ENCODE measurements at regions not wholly inside any gene's neighbourhood (a gene's known extent, or its start where the extent isn't known, plus 50 kb on each side); places are given as distances from the start of the nearest gene placed in this dataset.

DNA sequence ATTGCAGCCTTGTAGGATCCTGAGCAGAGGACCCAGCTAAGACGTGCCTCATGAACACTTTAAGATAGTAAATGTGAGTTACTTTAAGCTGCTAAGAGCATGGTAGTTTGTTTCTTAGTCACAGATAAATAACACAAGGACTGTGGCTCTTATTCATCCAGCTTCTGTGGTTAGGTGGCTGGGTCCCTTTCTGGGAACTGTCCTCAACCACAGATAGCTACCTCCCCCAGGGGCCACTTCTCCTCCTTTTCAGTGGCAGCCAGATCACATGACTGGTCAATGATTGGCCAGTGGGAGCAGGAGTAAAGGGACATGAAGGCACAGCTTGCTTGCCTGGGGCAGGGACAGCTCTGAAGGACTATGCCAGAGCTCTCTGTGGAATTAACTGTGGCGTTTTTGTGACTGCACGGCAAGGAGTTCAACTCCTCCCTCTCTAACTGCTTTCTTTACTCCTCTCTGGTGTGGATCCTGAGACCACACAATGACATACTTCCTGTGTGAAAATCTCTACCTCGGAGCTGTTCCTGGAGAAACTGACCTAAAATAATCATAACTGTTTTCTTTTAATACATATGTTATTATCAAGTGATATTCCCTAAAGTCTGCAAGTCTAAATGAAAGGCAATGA lies 76.5 kb downstream of the NRN1 start:
- Histone ChIP-seq H3K9me3 (replicated peaks) (peaks cover 29% of the 10 kb centered on the region), H3K36me3 (no peaks in the 10 kb centered on the region), H3K4me3 (no peak overlapping the region), H3K4me1 (no peaks in the 10 kb centered on the region), H3K27ac (replicated peaks) (no peak overlapping the region), H3K27me3 (ENCODE audit: low read depth) (peaks cover 35% of the 10 kb centered on the region)
- intact Hi-C loops (cut with micrococcal nuclease) = no loop called here
- TF ChIP-seq, protein P1, sequence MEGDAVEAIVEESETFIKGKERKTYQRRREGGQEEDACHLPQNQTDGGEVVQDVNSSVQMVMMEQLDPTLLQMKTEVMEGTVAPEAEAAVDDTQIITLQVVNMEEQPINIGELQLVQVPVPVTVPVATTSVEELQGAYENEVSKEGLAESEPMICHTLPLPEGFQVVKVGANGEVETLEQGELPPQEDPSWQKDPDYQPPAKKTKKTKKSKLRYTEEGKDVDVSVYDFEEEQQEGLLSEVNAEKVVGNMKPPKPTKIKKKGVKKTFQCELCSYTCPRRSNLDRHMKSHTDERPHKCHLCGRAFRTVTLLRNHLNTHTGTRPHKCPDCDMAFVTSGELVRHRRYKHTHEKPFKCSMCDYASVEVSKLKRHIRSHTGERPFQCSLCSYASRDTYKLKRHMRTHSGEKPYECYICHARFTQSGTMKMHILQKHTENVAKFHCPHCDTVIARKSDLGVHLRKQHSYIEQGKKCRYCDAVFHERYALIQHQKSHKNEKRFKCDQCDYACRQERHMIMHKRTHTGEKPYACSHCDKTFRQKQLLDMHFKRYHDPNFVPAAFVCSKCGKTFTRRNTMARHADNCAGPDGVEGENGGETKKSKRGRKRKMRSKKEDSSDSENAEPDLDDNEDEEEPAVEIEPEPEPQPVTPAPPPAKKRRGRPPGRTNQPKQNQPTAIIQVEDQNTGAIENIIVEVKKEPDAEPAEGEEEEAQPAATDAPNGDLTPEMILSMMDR (IDR thresholded peaks at IDR 0.05; ENCODE audit: borderline replicate concordance) = no peak
- DNase-seq = no peak

DNA sequence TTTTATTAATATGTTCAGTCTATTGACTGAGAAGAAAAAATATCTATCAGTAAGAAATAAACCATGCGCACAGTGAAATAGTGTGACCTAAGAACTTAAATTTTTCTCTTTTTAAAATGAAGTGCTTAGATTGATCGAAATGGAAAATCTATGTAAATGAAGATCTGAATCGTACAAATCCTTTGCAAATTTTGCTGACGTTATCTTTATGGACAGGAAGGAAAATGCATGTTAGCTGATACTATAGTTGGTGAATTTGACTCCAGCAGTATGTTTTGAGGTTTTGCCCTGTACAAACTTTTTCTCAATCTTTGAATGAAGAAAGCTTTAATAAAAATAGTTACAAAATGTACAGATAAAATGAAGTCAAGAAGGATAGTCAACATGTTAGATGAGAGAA lies 82.9 kb downstream of the NRN1 start:
- Histone ChIP-seq H3K27ac (replicated peaks) (no peak overlapping the region), H3K4me1 (no peaks in the 10 kb centered on the region), H3K36me3 (no peaks in the 10 kb centered on the region), H3K4me3 (no peak overlapping the region), H3K27me3 (ENCODE audit: low read depth) (no peaks in the 10 kb centered on the region), H3K9me3 (replicated peaks) (peaks cover 22% of the 10 kb centered on the region)
- TF ChIP-seq, protein P1 (IDR thresholded peaks at IDR 0.05; ENCODE audit: borderline replicate concordance) = no peak
- intact Hi-C loops (cut with micrococcal nuclease) = no loop called here
- no peak for DNase-seq

DNA sequence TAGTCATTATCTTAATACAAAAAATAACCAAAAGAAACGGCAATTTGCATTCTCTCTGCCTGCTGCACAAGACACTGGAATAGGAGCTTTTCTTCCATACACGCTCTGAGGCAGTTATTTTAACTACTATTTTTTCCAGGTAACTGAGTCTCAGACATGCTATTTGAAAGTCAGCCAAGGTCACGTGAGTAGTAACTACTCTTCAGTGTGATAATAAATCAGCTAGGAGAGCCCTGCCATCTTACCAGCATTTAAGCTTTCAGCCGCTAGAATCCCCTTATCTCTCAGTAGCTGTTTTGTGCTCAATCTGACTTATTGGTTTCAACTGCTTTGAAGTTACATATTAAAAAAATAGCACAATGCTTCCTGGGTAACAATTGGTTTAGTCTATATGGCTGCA lies 84.5 kb downstream of the NRN1 start:
- TF ChIP-seq, protein P1 (IDR thresholded peaks at IDR 0.05; ENCODE audit: borderline replicate concordance) = no peak
- intact Hi-C loops (cut with micrococcal nuclease) = no loop called here
- Histone ChIP-seq H3K9me3 (replicated peaks) (peaks cover 22% of the 10 kb centered on the region), H3K36me3 (no peaks in the 10 kb centered on the region), H3K4me3 (no peak overlapping the region), H3K4me1 (no peaks in the 10 kb centered on the region), H3K27me3 (ENCODE audit: low read depth) (peaks cover 8% of the 10 kb centered on the region), H3K27ac (replicated peaks) (no peak overlapping the region)
- DNase-seq = no peak

DNA sequence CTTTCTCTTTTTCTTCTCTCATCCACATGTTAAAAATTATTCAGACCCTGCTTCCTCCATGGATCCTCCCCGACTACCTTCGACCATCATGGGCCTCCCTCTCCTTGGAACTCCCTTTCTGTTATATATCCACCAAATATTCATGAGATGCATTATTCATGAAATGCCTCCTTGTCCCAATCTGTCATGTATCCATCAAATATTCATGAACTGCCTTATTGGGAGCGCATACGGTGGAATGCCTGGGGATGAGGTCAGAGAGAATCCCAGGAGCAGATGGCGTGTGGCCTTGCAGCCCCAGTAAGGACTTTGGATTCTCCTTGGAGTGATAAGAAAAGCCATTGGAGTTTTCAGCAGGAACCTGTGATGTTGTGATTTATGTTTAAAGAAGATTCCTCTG lies 97.0 kb downstream of the NRN1 start:
- Histone ChIP-seq H3K27ac (replicated peaks) (no peak overlapping the region), H3K4me3 (no peak overlapping the region), H3K4me1 (peaks cover 18% of the 10 kb centered on the region), H3K9me3 (replicated peaks) (peaks cover under 1% of the 10 kb centered on the region), H3K27me3 (ENCODE audit: low read depth) (no peaks in the 10 kb centered on the region), H3K36me3 (no peaks in the 10 kb centered on the region)
- no peak for DNase-seq
- TF ChIP-seq, protein P1 (IDR thresholded peaks at IDR 0.05; ENCODE audit: borderline replicate concordance) = no peak
- intact Hi-C loops (cut with micrococcal nuclease) = no loop called here

DNA sequence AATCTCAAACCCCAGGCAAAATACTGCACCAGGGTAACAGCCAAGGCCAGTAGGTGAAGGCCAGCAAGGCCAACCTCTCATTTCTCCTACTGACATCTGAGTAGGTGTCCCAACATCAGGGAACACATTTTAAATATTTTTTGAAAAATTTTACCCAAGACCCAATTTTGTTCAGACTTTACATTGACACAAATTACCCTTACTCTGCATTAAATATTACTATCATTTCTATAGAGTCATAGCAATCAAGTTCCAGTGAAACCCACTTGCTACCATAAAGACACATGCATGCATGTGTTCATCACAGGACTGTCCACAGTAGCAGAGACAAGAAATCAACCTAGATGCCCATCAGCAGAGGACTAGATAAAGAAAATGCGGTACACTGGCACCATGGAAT lies 99.9 kb downstream of the NRN1 start:
- Histone ChIP-seq H3K27ac (replicated peaks) (no peak overlapping the region), H3K4me3 (no peak overlapping the region), H3K36me3 (no peaks in the 10 kb centered on the region), H3K4me1 (peaks cover 20% of the 10 kb centered on the region), H3K27me3 (ENCODE audit: low read depth) (no peaks in the 10 kb centered on the region), H3K9me3 (replicated peaks) (no peaks in the 10 kb centered on the region)
- no peak for DNase-seq
- TF ChIP-seq, protein P1 (IDR thresholded peaks at IDR 0.05; ENCODE audit: borderline replicate concordance) = no peak
- intact Hi-C loops (cut with micrococcal nuclease) = no loop called here
